K562 (cell line): ENCODE measurements at regions not wholly inside any gene's neighbourhood (a gene's known extent, or its start where the extent isn't known, plus 50 kb on each side); places are given as distances from the start of the nearest gene placed in this dataset.

Experiments
- ATAC-seq: fragments of 200-7000 bp; cut with Tn5 transposase; 3 replicates; pipeline ENCODE4 v1.9.1; 2020; ENCODE audit warnings: moderate library complexity
- BruUV-seq: library from RNA; stranded (reverse); fragments of 400-500 nt; replicated peaks from 2 replicates; lab custom pipeline; 2021; lab: Mats Ljungman, UMichigan
- CTCF ChIA-PET: fragments of 300-600 bp; formaldehyde crosslinking; extraction: SDS; loops from one replicate; lab custom pipeline; 2021; ENCODE audit warnings: low intra/inter-chr PET ratio; lab: Yijun Ruan, JAX
- POLR2A ChIA-PET: fragments of 300-600, 350-650 bp; sonication (Branson Sonifier 250); formaldehyde crosslinking; extraction: SDS; loops from one replicate; lab custom pipeline; 2021; ENCODE audit warnings: antibody characterized with exemption, inconsistent platforms; lab: Yijun Ruan, JAX
- DNase-seq, 4 experiments: peaks; one replicate each; pipeline versions ENCODE4 v3.0.0 to v3.0.0-alpha.2; 2011 to 2018; ENCODE audit warnings: low spot score in 3 of 4, mixed read lengths in 3 of 4; ENCODE audit errors: extremely low read depth in 1 of 4
- FAIRE-seq: peaks from 2 replicates; lab custom pipeline; 2011; peaks lifted over from hg19 to GRCh38; lab: Jason Lieb, UNC
- H2AFZ ChIP-seq: 2 replicates; pipeline ENCODE4 v1.6.0; 2011; ENCODE audit warnings: low read depth, low read length, control low read depth, inconsistent platforms
- H3K27ac ChIP-seq: fragments of 200-600 bp; 3 replicates; pipeline ENCODE4 v1.8.0; 2011; ENCODE audit warnings: low read depth, mild to moderate bottlenecking, control low read depth, inconsistent platforms, low read length, moderate library complexity, mixed read lengths; ENCODE audit errors: extremely low read depth
- H3K27me3 ChIP-seq, 2 experiments: fragments of 300-600 bp in 1 of 2; 2 replicates in 1 of 2; 3 replicates in 1 of 2; pipeline versions ENCODE4 v1.6.0 to v1.8.0; 2011; ENCODE audit warnings: inconsistent platforms in 2 of 2, low read length in 2 of 2, mild to moderate bottlenecking in 1 of 2, mixed read lengths in 1 of 2, moderate library complexity in 1 of 2; ENCODE audit not compliant: control insufficient read depth in 2 of 2, insufficient read depth in 2 of 2
- H3K36me3 ChIP-seq: fragments of 300-600 bp; 3 replicates; pipeline ENCODE4 v1.8.0; 2011; ENCODE audit warnings: mild to moderate bottlenecking, low read length, inconsistent platforms; ENCODE audit not compliant: control insufficient read depth, insufficient read depth
- H3K4me1 ChIP-seq, 2 experiments: fragments of 200-600 bp in 1 of 2; replicated peaks in 1 of 2; 2 replicates in 1 of 2; 3 replicates in 1 of 2; pipeline versions ENCODE4 v1.5.1 to v1.8.0; 2011; ENCODE audit warnings: inconsistent platforms in 2 of 2, low read length in 2 of 2, mild to moderate bottlenecking in 1 of 2, mixed read lengths in 1 of 2, moderate library complexity in 1 of 2; ENCODE audit not compliant: control insufficient read depth in 2 of 2, insufficient read depth in 2 of 2
- H3K4me2 ChIP-seq: 2 replicates; pipeline ENCODE4 v1.6.1; 2011; ENCODE audit warnings: low read length, control low read depth, inconsistent platforms, mixed read lengths; ENCODE audit not compliant: insufficient read depth
- H3K4me3 ChIP-seq: fragments of 200-600 bp; sonication (generic), shearing (Covaris generic); 2 replicates; pipeline ENCODE4 v1.5.1; 2016; ENCODE audit warnings: control low read depth, inconsistent platforms
- H3K79me2 ChIP-seq: fragments of 200-600 bp; 3 replicates; pipeline ENCODE4 v1.8.0; 2011; ENCODE audit warnings: low read length, inconsistent platforms; ENCODE audit not compliant: control insufficient read depth, insufficient read depth
- H3K9ac ChIP-seq, 2 experiments: 2 replicates each; pipeline versions ENCODE4 v1.6.0 to v1.6.1; 2011; ENCODE audit warnings: low read depth in 2 of 2, low read length in 2 of 2, control low read depth in 1 of 2, inconsistent platforms in 1 of 2, mild to moderate bottlenecking in 1 of 2, mixed read lengths in 1 of 2; ENCODE audit not compliant: insufficient read depth in 1 of 2
- H3K9me1 ChIP-seq: one replicate; pipeline ENCODE4 v1.6.0; 2011; ENCODE audit warnings: inconsistent platforms, mild to moderate bottlenecking, low read length, moderate library complexity; ENCODE audit not compliant: control insufficient read depth, insufficient read depth
- H3K9me3 ChIP-seq: replicated peaks from 2 replicates; pipeline ENCODE4 v1.5.1; 2011; ENCODE audit warnings: low read depth, low read length, inconsistent platforms; ENCODE audit not compliant: control insufficient read depth, insufficient read depth
- H4K20me1 ChIP-seq: replicated peaks from 2 replicates; pipeline ENCODE4 v1.6.1; 2011; ENCODE audit warnings: low read length, inconsistent platforms, mixed read lengths; ENCODE audit not compliant: control insufficient read depth, insufficient read depth
- BACH1 ChIP-seq: fragments of 200-800 bp; sonication (Bioruptor generic); IDR thresholded peaks from 2 replicates; pipeline ENCODE4 v1.6.1; 2016; ENCODE audit warnings: missing genetic modification characterization, missing compliant biosample characterization
- BCLAF1 ChIP-seq, 2 experiments: fragments of 450-650 bp in 1 of 2; IDR thresholded peaks; 2 replicates each; pipeline ENCODE4 v1.6.1; 2011 to 2017; ENCODE audit warnings: low read depth in 2 of 2, antibody characterized with exemption in 1 of 2, borderline replicate concordance in 1 of 2, low read length in 1 of 2, mild to moderate bottlenecking in 1 of 2, mixed read lengths in 1 of 2; ENCODE audit not compliant: control insufficient read depth in 1 of 2
- BCOR ChIP-seq: fragments of 450-650 bp; IDR thresholded peaks from 2 replicates; pipeline ENCODE4 v1.6.1; 2016
- CBX3 ChIP-seq, 2 experiments: IDR thresholded peaks; 1 replicate in 1 of 2; 2 replicates in 1 of 2; pipeline ENCODE4 v1.6.1; 2012; ENCODE audit warnings: inconsistent platforms in 2 of 2, low read length in 2 of 2, borderline replicate concordance in 1 of 2, control low read depth in 1 of 2
- CTCFL ChIP-seq: IDR thresholded peaks from 2 replicates; pipeline ENCODE4 v1.6.1; 2011; ENCODE audit warnings: borderline replicate concordance, low read depth, mild to moderate bottlenecking, moderate library complexity, low read length; ENCODE audit not compliant: insufficient read depth, poor library complexity, severe bottlenecking
- E2F4 ChIP-seq: sonication (generic); formaldehyde crosslinking; IDR thresholded peaks from 2 replicates; pipeline ENCODE4 v1.8.0; 2022; ENCODE audit warnings: mild to moderate bottlenecking, low read depth, missing genetic modification reagents
- FOXA1 ChIP-seq: fragments of 450-650 bp; IDR thresholded peaks from 2 replicates; pipeline ENCODE4 v1.6.1; 2016; ENCODE audit warnings: mild to moderate bottlenecking, borderline replicate concordance
- RNF2 ChIP-seq: sonication (generic); IDR thresholded peaks from 2 replicates; pipeline ENCODE4 v1.6.1; 2016
- SIRT6 ChIP-seq: IDR thresholded peaks from one replicate; pipeline ENCODE4 v1.6.1; 2012; ENCODE audit warnings: low read depth, mild to moderate bottlenecking, control low read depth, inconsistent platforms, low read length, moderate library complexity
- ZC3H8 ChIP-seq: fragments of 450-650 bp; IDR thresholded peaks from 2 replicates; pipeline ENCODE4 v1.6.1; 2017
- ZNF699 ChIP-seq: fragments of 250-450 bp; sonication (Bioruptor Pico); IDR thresholded peaks from 2 replicates; pipeline ENCODE4 v1.8.0; 2021; ENCODE audit warnings: mild to moderate bottlenecking, moderate library complexity; ENCODE audit not compliant: insufficient replicate concordance
- WGBS: fragments of 100-300 bp; shearing (Covaris generic); methylation state at CpG from one replicate; pipeline ENCODE4 v1.1.6; 2016; ENCODE audit warnings: low coverage, mixed read lengths; ENCODE audit not compliant: insufficient coverage; ENCODE audit errors: missing lambda C conversion rate; 5-methylcytosine and 5-hydroxymethylcytosine counted together
- in situ Hi-C: fragments of 300-500 bp; cut with MboI; formaldehyde crosslinking; loops from 4 replicates; pipeline ENCODE4 v1.15.0; 2018; ENCODE audit warnings: inconsistent platforms, mixed read lengths
- intact Hi-C: fragments of 100-400 bp; cut with micrococcal nuclease; formaldehyde crosslinking; loops from 2 replicates; pipeline ENCODE4 v1.14.2; 2022

- ChIA-PET POLR2A (interaction anchor here (0.6 to 0.8 kb wide), 2 partner anchors 31 to 128 kb away, joined by 3 read pairs; no protein-coding TSS in a partner anchor), CTCF (no interaction called here)
- in situ Hi-C loops (no loop called here), intact Hi-C loops (no loop called here)
- Histone ChIP-seq H3K27ac (no peak overlapping the region), H3K27me3 (no peaks in the 10 kb centered on the region), H3K9me1 (peaks cover 8% of the 10 kb centered on the region), H3K4me1 (peaks cover 6 to 17% of the 10 kb centered on the region in 2 experiments), H3K4me2 (no peak overlapping the region), H3K79me2 (no peaks in the 10 kb centered on the region), H3K9me3 (no peaks in the 10 kb centered on the region), H3K36me3 (no peaks in the 10 kb centered on the region), H3K4me3 (no peak overlapping the region), H2AFZ (no peak overlapping the region), H3K9ac (no peak overlapping the region), H4K20me1 (no peaks in the 10 kb centered on the region)
- DNase-seq (no peak), ATAC-seq (no peak), FAIRE-seq (no peak)
- WGBS: 57% methylated on average over 3 of the region's 3 CpGs
- TF ChIP-seq SIRT6: no peak
- no peak for TF ChIP-seq CTCFL
- TF ChIP-seq BACH1: no peak
- TF ChIP-seq E2F4 (CRISPR knock-in tag): no peak
- no peak for TF ChIP-seq CBX3 (IDR thresholded peaks at IDR 0.05; ENCODE audit: borderline replicate concordance in 1 of 2, low read length in 2 of 2)
- TF ChIP-seq ZNF699: no peak
- no peak for TF ChIP-seq FOXA1
- TF ChIP-seq RNF2: no peak
- no peak for TF ChIP-seq ZC3H8
- TF ChIP-seq BCOR: no peak
- no peak for TF ChIP-seq BCLAF1 (IDR thresholded peaks at IDR 0.05; ENCODE audit: borderline replicate concordance in 1 of 2, control insufficient read depth in 1 of 2, low read depth in 2 of 2, low read length in 1 of 2)
- BruUV-seq: no TSS peak
Measured at GRCh38 chr2:65562890-65563289, 130.5 kb upstream of the SPRED2 start.
